SW 1271 (cell line): ENCODE measurements at regions not wholly inside any gene's neighbourhood (a gene's known extent, or its start where the extent isn't known, plus 50 kb on each side); places are given as distances from the start of the nearest gene placed in this dataset.
"Not testable (repeated sequence)": the region's sequence is repeated elsewhere in the genome, so short reads cannot be mapped to it uniquely, and the experiment has no call there.

Experiments
- DNase-seq, 2 experiments: peaks; one replicate each; lab custom pipeline; 2025; lab: John Stamatoyannopoulos, UW

DNA sequence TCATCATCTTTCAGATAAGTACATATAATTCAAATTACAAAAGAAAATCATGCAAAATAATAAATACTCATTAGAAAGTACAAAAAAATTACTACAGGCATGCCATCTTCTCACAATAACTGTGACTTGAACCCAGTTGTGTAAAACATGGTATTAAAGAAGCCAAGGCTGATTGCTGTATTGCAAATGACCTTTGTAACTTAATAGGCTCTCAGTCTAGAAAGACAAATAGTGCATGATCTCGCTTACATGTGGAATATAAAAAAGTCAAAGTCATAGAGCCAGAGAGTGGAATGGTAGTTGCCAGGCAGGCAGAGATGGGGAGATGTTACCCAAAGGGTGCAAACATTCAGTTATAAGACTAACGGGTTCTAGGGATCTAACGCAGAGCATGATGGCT is 626.1 kb downstream of the COL12A1 start:
- no peak for DNase-seq

DNA sequence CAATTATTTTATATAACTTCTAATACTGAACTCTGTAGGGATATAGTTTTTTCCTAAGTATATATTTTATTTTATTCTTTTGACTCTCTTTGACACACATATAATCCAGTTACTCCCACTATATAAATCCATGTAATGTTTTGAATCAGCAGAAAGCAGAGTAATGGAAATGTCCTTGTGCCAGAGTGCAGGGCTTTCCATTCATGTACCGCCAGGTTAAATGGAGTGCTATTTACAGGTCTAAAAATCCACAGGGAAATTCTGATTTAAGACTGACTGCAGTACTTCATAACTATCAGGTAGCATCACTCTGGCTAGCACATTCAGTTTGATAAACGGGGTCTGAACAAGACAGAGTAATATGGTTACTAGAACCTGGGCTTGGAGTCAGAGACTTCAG is 626.8 kb downstream of the COL12A1 start:
- DNase-seq: no peak

DNA sequence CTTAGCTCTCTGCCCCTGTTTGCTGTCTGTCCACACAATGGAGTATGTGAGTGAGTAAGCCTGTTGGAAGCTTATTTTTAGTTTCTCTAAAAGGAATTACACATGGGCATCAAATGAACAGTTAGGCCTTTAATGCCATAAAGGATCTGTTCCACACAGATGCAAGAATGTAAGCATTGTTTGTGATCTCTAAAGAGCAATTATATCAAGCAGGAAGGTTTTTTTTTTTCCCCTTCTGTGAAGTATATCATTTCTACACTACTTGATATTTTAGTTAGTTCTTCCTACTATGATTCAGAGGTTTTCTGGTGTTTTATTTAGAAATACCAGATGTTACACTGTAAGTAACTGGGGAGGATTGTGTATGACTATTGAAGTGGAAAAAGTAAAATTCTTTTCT is 627.5 kb downstream of the COL12A1 start:
- DNase-seq: no peak

DNA sequence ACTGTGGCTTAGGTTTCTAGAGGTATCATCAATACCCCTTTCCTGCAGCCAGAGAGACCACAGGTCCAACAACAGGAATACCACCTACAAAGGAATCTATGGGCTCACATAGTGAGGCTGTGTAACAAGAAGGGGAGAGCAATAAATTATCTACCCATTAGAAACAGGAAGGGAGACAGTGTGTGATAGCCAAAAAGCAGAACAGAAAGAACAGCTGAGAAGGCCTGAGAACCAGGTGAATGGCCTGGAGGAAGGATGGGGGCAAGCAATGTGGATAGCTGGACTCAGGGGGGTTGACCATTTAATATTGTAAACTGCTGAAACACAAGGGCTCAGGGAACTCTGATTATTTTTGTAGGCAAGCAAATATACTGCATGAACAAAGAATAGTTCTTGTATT is 628.2 kb downstream of the COL12A1 start:
- no peak for DNase-seq

DNA sequence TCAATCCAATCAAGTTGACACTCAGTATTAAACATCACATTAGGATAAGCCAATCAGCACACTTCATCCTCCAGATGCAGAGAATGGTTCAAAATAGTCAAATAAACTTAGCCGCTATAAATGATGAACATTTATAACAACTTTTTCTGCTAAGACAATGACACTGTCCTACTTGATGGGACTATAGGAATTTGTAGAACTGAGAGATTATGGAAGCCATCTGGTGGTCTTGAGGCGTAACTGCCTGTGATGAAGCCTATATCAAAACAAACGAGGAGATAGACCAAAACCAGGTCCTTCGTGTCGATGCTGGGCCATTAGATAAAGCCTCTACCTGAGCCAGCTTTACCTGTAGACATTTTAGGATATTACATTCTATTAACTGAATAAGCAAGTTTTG is 631.1 kb downstream of the COL12A1 start:
- DNase-seq: peak in 1 of 2 experiments; percentile 41

GRCh38 chr6:74573613-74574012 is 632.2 kb downstream of the COL12A1 start:
- no peak for DNase-seq

DNA sequence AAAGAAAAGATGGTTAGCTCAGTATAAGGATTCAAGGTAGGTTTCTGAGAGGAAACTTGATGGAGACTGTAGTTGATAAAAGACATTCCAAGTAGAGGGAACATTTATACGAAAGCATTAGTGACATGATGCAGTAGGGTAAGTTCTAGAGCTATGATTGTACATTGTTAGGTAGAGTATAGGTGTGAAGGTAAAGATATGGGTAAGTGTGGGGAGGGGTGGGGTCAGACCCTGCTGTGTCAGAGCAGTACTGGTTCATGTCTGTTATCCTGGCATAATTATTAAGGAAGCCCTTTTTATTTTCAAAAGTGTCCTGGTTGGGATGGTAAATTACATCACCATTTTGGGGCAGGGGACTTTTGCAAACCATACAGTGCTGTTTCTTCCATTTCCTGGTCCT is 635.8 kb downstream of the COL12A1 start:
- DNase-seq: no peak

DNA sequence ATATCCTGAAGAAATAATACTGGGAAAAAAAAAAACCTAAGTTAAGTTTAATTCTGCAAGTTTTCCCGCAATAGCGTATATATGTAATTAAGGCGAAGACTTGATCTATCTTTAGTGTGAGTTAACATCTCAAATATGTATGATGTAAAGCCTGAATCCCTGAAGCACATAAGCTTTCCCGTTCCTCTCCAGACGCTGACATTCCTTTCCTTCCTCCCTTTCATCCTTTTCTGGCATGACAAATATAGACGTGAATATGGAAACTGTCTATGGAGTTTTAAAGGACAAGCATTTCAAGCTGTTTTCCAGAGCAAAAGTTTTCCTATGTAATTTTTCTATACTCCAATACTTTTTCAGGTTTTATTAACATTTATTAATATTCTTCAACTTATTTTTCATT is 637.0 kb downstream of the COL12A1 start:
- DNase-seq: no peak

GRCh38 chr6:74567923-74568290 is 637.9 kb downstream of the COL12A1 start:
- DNase-seq: not testable (repeated sequence)

GRCh38 chr6:74567281-74567922 is 638.5 kb downstream of the COL12A1 start:
- no peak for DNase-seq

DNA sequence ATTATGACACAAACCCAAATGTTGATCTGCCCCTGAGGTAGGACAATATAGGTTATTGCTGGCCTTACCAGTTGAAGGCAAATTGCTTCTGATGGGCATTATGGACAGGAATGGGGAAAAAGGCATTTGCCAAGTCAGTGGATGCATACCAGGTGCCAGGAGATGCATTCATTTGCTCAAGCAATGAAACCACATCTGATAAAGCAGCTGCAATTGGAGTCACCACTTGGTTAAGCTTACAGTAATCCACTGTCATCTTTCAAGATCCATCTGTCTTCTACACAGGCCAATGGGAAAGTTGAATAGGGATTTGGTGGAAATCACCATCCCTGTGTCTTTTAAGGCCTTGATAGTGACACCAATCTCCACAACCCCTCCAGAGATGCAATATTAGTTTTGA is 648.6 kb downstream of the COL12A1 start:
- no peak for DNase-seq

- no peak for DNase-seq
Observed at GRCh38 chr6:74554041-74554440, 651.8 kb downstream of the COL12A1 start.

DNA sequence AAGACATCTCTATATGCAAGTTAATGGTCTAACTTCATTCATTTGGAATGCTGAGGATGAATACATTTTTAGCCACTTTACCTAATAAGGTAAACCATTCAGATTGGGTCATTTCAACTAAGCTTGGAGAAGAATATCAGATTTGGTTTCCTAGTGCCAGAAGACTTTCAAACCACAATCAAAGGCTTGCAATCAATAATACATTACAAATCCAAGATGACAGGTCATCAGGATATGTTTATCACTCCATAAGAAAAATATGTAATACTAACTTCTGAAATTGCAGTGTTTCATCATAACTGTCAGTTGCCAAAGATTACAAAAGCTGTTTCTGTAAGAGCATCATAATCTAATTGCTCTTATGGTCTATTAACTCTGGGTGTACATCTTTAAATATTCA is 654.0 kb downstream of the COL12A1 start:
- no peak for DNase-seq

GRCh38 chr6:74550821-74551220 is 655.0 kb downstream of the COL12A1 start:
- no peak for DNase-seq

- DNase-seq: no peak
Observed at GRCh38 chr6:74549746-74550145, 656.1 kb downstream of the COL12A1 start.

- no peak for DNase-seq
Observed at GRCh38 chr6:74534465-74535211, 671.2 kb downstream of the COL12A1 start.

DNA sequence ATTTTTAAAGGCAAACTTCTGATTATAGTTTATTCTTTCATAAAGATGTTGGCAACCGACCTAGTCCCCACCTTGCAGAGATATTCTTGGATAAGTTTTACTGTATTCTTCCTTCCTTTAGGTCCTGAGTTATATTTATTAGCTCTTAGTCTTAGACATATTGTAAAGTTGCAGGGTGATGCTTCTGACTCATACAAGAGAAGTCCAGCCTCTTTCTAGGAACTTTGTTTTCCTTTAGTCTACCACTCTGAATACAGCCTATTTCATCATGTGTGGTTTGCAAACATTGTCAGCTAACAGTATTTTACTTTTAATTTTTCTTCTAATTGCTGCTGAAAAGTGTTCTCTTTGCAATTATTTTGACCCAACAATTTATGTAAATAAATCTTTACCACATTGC is 686.7 kb downstream of the COL12A1 start:
- no peak for DNase-seq

GRCh38 chr6:74518035-74518434 is 687.8 kb downstream of the COL12A1 start:
- no peak for DNase-seq

DNA sequence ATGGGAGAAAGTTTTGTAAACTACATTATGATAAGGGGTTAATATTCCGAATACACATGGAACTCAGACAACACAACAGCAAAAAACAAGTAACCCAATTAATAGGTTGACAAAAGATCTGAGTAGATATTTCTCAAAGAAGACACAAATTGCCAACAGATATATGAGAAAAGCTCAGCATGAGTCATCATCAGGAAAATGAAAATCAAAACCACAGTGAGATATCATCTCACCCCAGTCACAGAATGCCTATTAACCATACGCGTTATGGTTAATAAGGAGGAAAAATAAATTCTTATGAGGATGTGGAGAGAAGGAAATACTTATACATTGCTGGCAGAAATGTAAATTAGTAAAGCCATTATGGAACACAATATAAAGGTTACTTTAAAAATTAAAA is 695.0 kb downstream of the COL12A1 start:
- no peak for DNase-seq

- no peak for DNase-seq
Observed at GRCh38 chr6:74507649-74508048, 698.2 kb downstream of the COL12A1 start.

DNA sequence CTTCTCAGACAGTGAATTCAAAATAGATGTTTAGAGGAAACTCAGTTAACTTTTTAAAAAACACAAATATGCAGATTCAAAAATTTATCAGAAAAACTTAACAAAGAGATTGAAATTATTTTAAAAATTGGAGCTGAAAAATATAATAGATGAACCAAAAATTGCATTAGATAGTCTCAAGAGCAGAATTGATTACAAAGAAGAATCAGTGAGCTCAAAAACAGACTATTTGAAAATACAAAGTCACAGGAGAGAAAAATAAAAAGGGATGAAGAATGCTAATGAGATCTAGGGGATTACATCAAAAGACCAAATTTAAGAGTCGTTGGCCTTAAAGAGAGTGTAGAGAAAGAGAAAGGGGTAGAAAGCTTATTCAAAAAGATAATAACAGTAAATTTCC is 700.5 kb downstream of the COL12A1 start:
- DNase-seq: no peak

GRCh38 chr6:74504941-74505340 is 700.9 kb downstream of the COL12A1 start:
- no peak for DNase-seq

DNA sequence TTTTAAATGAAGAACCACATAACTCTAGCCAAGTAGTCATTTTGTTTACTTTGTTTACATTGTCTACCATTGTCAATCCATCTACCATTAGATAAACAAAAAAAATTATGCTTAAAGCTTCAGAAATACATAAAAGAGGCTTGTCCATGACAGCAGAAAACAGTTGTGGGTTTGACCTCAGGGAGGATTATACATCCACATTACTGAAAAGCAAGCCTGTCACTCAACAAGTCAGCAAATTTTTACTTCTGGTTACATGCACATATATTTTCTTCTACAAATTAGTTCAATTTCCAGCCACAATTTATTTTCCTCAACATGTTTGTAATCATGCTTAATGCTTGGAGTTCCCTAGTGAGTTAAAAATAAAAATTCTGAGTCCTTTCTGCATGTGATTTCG is 713.3 kb downstream of the COL12A1 start:
- DNase-seq: no peak

GRCh38 chr6:74491844-74492374 is 713.9 kb downstream of the COL12A1 start:
- no peak for DNase-seq
